Astrocyte (in vitro differentiated cells and primary cell): ENCODE measurements at regions not wholly inside any gene's neighbourhood (a gene's known extent, or its start where the extent isn't known, plus 50 kb on each side); places are given as distances from the start of the nearest gene placed in this dataset.

Experiments
- DNase-seq: peaks from one replicate; pipeline ENCODE4 v3.0.0-alpha.2; 2010; ENCODE audit warnings: low read depth
- FAIRE-seq: peaks from 2 replicates; lab custom pipeline; 2011; peaks lifted over from hg19 to GRCh38; lab: Jason Lieb, UNC
- H2AFZ ChIP-seq: 2 replicates; pipeline ENCODE4 v1.6.0; 2012; ENCODE audit warnings: low read depth, low read length, inconsistent platforms
- H3K27ac ChIP-seq: 2 replicates; pipeline ENCODE4 v1.5.1; 2011; ENCODE audit warnings: low read depth, low read length, inconsistent platforms
- H3K27me3 ChIP-seq: 2 replicates; pipeline ENCODE4 v1.6.0; 2011; ENCODE audit warnings: low read length, inconsistent platforms; ENCODE audit not compliant: insufficient read depth
- H3K36me3 ChIP-seq: 2 replicates; pipeline ENCODE4 v1.5.1; 2011; ENCODE audit warnings: low read length, inconsistent platforms; ENCODE audit not compliant: insufficient read depth
- H3K4me1 ChIP-seq: 2 replicates; pipeline ENCODE4 v1.5.1; 2011; ENCODE audit warnings: low read length, inconsistent platforms; ENCODE audit not compliant: insufficient read depth
- H3K4me2 ChIP-seq: 2 replicates; pipeline ENCODE4 v1.6.0; 2012; ENCODE audit warnings: low read length, inconsistent platforms
- H3K4me3 ChIP-seq: 2 replicates; pipeline ENCODE4 v1.5.1; 2011; ENCODE audit warnings: low read depth, mild to moderate bottlenecking, low read length, inconsistent platforms; ENCODE audit not compliant: insufficient read depth
- H3K79me2 ChIP-seq: 2 replicates; pipeline ENCODE4 v1.6.0; 2012; ENCODE audit warnings: mild to moderate bottlenecking, low read length, inconsistent platforms; ENCODE audit not compliant: insufficient read depth
- H3K9ac ChIP-seq: 2 replicates; pipeline ENCODE4 v1.6.0; 2012; ENCODE audit warnings: mild to moderate bottlenecking, low read length, inconsistent platforms
- H3K9me3 ChIP-seq: 2 replicates; pipeline ENCODE4 v1.5.1; 2012; ENCODE audit warnings: low read depth, mild to moderate bottlenecking, low read length, inconsistent platforms; ENCODE audit not compliant: insufficient read depth
- H4K20me1 ChIP-seq: 2 replicates; pipeline ENCODE4 v1.6.0; 2012; ENCODE audit warnings: low read length, inconsistent platforms; ENCODE audit not compliant: insufficient read depth
- H3K27ac Mint-ChIP-seq: one replicate; pipeline ENCODE4 v1.8.0; 2021; ENCODE audit warnings: mild to moderate bottlenecking, mixed read lengths; ENCODE audit not compliant: unreplicated experiment
- H3K27me3 Mint-ChIP-seq: one replicate; pipeline ENCODE4 v1.8.0; 2021; ENCODE audit warnings: low read depth, mixed read lengths; ENCODE audit not compliant: unreplicated experiment
- H3K36me3 Mint-ChIP-seq: one replicate; pipeline ENCODE4 v1.8.0; 2021; ENCODE audit warnings: low read depth, mixed read lengths; ENCODE audit not compliant: unreplicated experiment
- H3K4me1 Mint-ChIP-seq: one replicate; pipeline ENCODE4 v1.8.0; 2021; ENCODE audit warnings: low read depth, mixed read lengths; ENCODE audit not compliant: unreplicated experiment
- H3K4me3 Mint-ChIP-seq: one replicate; pipeline ENCODE4 v1.8.0; 2021; ENCODE audit warnings: mild to moderate bottlenecking, moderate library complexity, mixed read lengths; ENCODE audit not compliant: unreplicated experiment
- H3K9me3 Mint-ChIP-seq: one replicate; pipeline ENCODE4 v1.8.0; 2021; ENCODE audit warnings: mild to moderate bottlenecking, mixed read lengths; ENCODE audit not compliant: unreplicated experiment
- CTCF ChIP-seq: IDR thresholded peaks from 2 replicates; pipeline ENCODE4 v1.5.1; 2011; ENCODE audit warnings: low read depth, mild to moderate bottlenecking, inconsistent platforms, low read length, moderate library complexity; ENCODE audit not compliant: insufficient read depth
- EZH2 ChIP-seq: IDR thresholded peaks from 2 replicates; pipeline ENCODE4 v1.6.1; 2012; ENCODE audit warnings: mild to moderate bottlenecking, low read length, inconsistent platforms; ENCODE audit not compliant: insufficient read depth

DNA sequence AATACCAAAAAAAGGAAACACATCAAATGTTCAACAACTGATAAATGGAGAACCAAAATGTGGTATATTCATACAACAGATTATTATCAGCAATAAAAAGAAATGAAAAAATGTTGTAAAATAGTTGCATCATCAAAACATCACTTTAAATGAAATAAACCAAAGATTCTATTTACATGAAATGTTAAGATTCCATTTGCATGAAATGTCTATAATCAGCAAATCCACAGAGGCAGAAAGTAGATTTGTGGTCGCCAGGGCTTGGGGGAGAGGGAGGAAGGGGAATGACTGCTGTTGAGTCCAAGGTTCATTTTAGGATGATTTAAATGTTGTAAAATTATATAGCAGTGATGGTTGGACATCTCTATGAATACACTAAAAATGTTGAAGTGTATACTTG lies 181.9 kb downstream of the RTP5 start:
- Histone ChIP-seq H3K4me2 (no peak overlapping the region), H3K4me1 (no peaks in the 10 kb centered on the region), H2AFZ (no peak overlapping the region), H3K36me3 (no peaks in the 10 kb centered on the region), H3K27me3 (peaks cover 40% of the 10 kb centered on the region), H3K4me3 (no peak overlapping the region), H4K20me1 (no peaks in the 10 kb centered on the region), H3K9me3 (no peaks in the 10 kb centered on the region), H3K9ac (no peak overlapping the region), H3K79me2 (no peaks in the 10 kb centered on the region), H3K27ac (no peak overlapping the region)
- no peak overlapping the region for H3K4me3 Mint-ChIP-seq
- H3K27ac Mint-ChIP-seq, result no peak overlapping the region
- H3K4me1 Mint-ChIP-seq, result no peaks in the 10 kb centered on the region
- DNase-seq (no peak), FAIRE-seq (no peak)
- TF ChIP-seq EZH2 (no peak), CTCF (no peak)
- peaks cover 18% of the 10 kb centered on the region for H3K9me3 Mint-ChIP-seq
- H3K36me3 Mint-ChIP-seq, result no peaks in the 10 kb centered on the region
- peaks cover 75% of the 10 kb centered on the region for H3K27me3 Mint-ChIP-seq

- Mint-ChIP-seq H3K36me3 (no peaks in the 10 kb centered on the region), H3K27ac (no peak overlapping the region), H3K27me3 (peaks cover 84% of the 10 kb centered on the region), H3K4me3 (no peak overlapping the region), H3K9me3 (peaks cover 20% of the 10 kb centered on the region), H3K4me1 (no peaks in the 10 kb centered on the region)
- no peaks in the 10 kb centered on the region for H3K9me3 ChIP-seq
- H3K9ac ChIP-seq, result no peak overlapping the region
- H3K27ac ChIP-seq, result no peak overlapping the region
- H3K27me3 ChIP-seq, result peaks cover 49% of the 10 kb centered on the region
- TF ChIP-seq CTCF, result no peak
- no peak for TF ChIP-seq EZH2
- H3K4me1 ChIP-seq, result no peaks in the 10 kb centered on the region
- no peak overlapping the region for H3K4me2 ChIP-seq
- DNase-seq (no peak), FAIRE-seq (no peak)
- no peaks in the 10 kb centered on the region for H3K79me2 ChIP-seq
- H2AFZ ChIP-seq, result no peak overlapping the region
- no peaks in the 10 kb centered on the region for H3K36me3 ChIP-seq
- H4K20me1 ChIP-seq, result no peaks in the 10 kb centered on the region
- H3K4me3 ChIP-seq, result no peak overlapping the region
Observed at GRCh38 chr2:242052421-242052820, 182.9 kb downstream of the RTP5 start.

DNA sequence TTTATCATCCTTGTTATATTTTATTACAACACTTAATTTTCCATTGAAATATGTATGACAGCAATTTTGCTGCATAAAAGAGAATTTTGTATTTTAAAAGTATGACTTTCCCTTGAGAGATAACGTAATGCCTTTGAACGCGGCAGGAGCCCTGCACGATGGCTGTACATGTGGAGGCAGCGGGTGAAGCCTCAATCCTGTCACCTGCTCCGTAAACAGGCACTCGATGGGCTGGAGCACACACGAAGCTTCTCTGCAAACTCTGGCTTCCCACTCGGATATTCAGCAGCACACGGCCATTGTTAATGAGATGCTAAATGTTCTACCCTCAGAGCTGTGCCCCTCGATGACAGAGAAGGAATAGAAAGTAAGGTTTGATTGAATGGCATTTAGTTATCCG lies 184.4 kb downstream of the RTP5 start:
- DNase-seq (no peak), FAIRE-seq (no peak)
- no peaks in the 10 kb centered on the region for H3K9me3 ChIP-seq
- no peaks in the 10 kb centered on the region for H3K36me3 ChIP-seq
- peaks cover 43% of the 10 kb centered on the region for H3K27me3 ChIP-seq
- H4K20me1 ChIP-seq, result no peaks in the 10 kb centered on the region
- H3K9ac ChIP-seq, result no peak overlapping the region
- H3K4me3 Mint-ChIP-seq, result no peak overlapping the region
- H3K79me2 ChIP-seq, result no peaks in the 10 kb centered on the region
- no peaks in the 10 kb centered on the region for H3K4me1 ChIP-seq
- H3K9me3 Mint-ChIP-seq, result peaks cover 10% of the 10 kb centered on the region
- H3K27me3 Mint-ChIP-seq, result peaks cover 83% of the 10 kb centered on the region
- TF ChIP-seq CTCF, result no peak
- no peak for TF ChIP-seq EZH2
- H3K4me1 Mint-ChIP-seq, result no peaks in the 10 kb centered on the region
- no peak overlapping the region for H3K4me2 ChIP-seq
- H3K27ac ChIP-seq, result no peak overlapping the region
- no peak overlapping the region for H3K4me3 ChIP-seq
- H3K27ac Mint-ChIP-seq, result no peak overlapping the region
- no peaks in the 10 kb centered on the region for H3K36me3 Mint-ChIP-seq
- H2AFZ ChIP-seq, result no peak overlapping the region
